H1 (cell line): ENCODE measurements at regions not wholly inside any gene's neighbourhood (a gene's known extent, or its start where the extent isn't known, plus 50 kb on each side); places are given as distances from the start of the nearest gene placed in this dataset.

Experiments
- CTCF ChIA-PET: fragments of 300-600 bp; sonication (Branson Sonifier 250); formaldehyde crosslinking; loops from one replicate; lab custom pipeline; 2021; ENCODE audit not compliant: partially characterized antibody; lab: Charles Lee
- POLR2A ChIA-PET: fragments of 300-600 bp; sonication (Branson Sonifier 250); formaldehyde crosslinking; loops from one replicate; lab custom pipeline; 2021; ENCODE audit warnings: inconsistent platforms; ENCODE audit not compliant: partially characterized antibody; lab: Charles Lee
- DNase-seq, 2 experiments: peaks; one replicate each; pipeline versions ENCODE4 v3.0.0 to v3.0.0-alpha.2; 2010 to 2022; ENCODE audit warnings: low spot score in 2 of 2, low read depth in 1 of 2, mixed read lengths in 1 of 2
- FAIRE-seq: peaks from 2 replicates; lab custom pipeline; 2011; peaks lifted over from hg19 to GRCh38; lab: Jason Lieb, UNC
- H2AFZ ChIP-seq: 2 replicates; pipeline ENCODE4 v1.8.1; 2012; ENCODE audit warnings: low read length, inconsistent platforms
- H2AK5ac ChIP-seq: 2 replicates; pipeline ENCODE4 v1.6.1; 2013; ENCODE audit warnings: low read depth, low read length
- H2BK120ac ChIP-seq: replicated peaks from 2 replicates; pipeline ENCODE3; 2013; ENCODE audit warnings: low read depth, low read length, inconsistent platforms
- H2BK12ac ChIP-seq: 2 replicates; pipeline ENCODE4 v1.6.1; 2013; ENCODE audit warnings: low read depth, low read length
- H2BK15ac ChIP-seq: 2 replicates; pipeline ENCODE4 v1.6.1; 2013; ENCODE audit warnings: low read length
- H2BK20ac ChIP-seq: 2 replicates; pipeline ENCODE4 v1.6.1; 2013; ENCODE audit warnings: low read length
- H2BK5ac ChIP-seq: 2 replicates; pipeline ENCODE4 v1.6.1; 2013; ENCODE audit warnings: low read depth, low read length
- H3K14ac ChIP-seq: 2 replicates; pipeline ENCODE4 v1.6.1; 2013; ENCODE audit warnings: inconsistent platforms; ENCODE audit not compliant: insufficient read length
- H3K18ac ChIP-seq: 2 replicates; pipeline ENCODE4 v1.6.1; 2013; ENCODE audit warnings: low read length; ENCODE audit errors: extremely low read depth
- H3K23ac ChIP-seq: 2 replicates; pipeline ENCODE4 v1.6.1; 2013; ENCODE audit warnings: inconsistent platforms; ENCODE audit not compliant: insufficient read length
- H3K23me2 ChIP-seq: 2 replicates; pipeline ENCODE4 v1.6.1; 2013; ENCODE audit warnings: low read depth, low read length
- H3K27ac ChIP-seq: 2 replicates; pipeline ENCODE4 v1.6.1; 2011; ENCODE audit warnings: low read depth, low read length, inconsistent platforms
- H3K27me3 ChIP-seq, 4 experiments: replicated peaks in 1 of 4; 1 replicate in 1 of 4; 2 replicates in 3 of 4; pipeline versions ENCODE4 v1.6.1 to v1.8.1; 2011 to 2013; ENCODE audit warnings: low read length in 3 of 4, mild to moderate bottlenecking in 3 of 4, inconsistent platforms in 2 of 4, mixed read lengths in 2 of 4, moderate library complexity in 1 of 4; ENCODE audit not compliant: control insufficient read depth in 3 of 4, insufficient read depth in 3 of 4; ENCODE audit errors: extremely low read depth in 1 of 4
- H3K36me3 ChIP-seq, 4 experiments: 2 replicates each; pipeline versions ENCODE4 v1.6.1 to v1.8.1; 2011 to 2013; ENCODE audit warnings: mild to moderate bottlenecking in 4 of 4, low read length in 3 of 4, moderate library complexity in 2 of 4, control low read depth in 1 of 4, inconsistent platforms in 1 of 4; ENCODE audit not compliant: insufficient read depth in 4 of 4, control insufficient read depth in 2 of 4
- H3K4ac ChIP-seq: replicated peaks from 2 replicates; pipeline ENCODE3; 2013; ENCODE audit warnings: low read length, low read depth, mixed read lengths, inconsistent platforms; ENCODE audit not compliant: insufficient read length
- H3K4me1 ChIP-seq, 4 experiments: replicated peaks in 1 of 4; 1 replicate in 1 of 4; 2 replicates in 3 of 4; pipeline versions ENCODE4 v1.6.1 to v1.8.1; 2011 to 2013; ENCODE audit warnings: low read length in 3 of 4, inconsistent platforms in 2 of 4, mixed read lengths in 1 of 4; ENCODE audit not compliant: insufficient read depth in 4 of 4, control insufficient read depth in 3 of 4
- H3K4me2 ChIP-seq, 2 experiments: 2 replicates each; pipeline versions ENCODE4 v1.6.1 to v1.8.1; 2011 to 2013; ENCODE audit warnings: low read depth in 2 of 2, low read length in 2 of 2, control low read depth in 1 of 2, inconsistent platforms in 1 of 2, mild to moderate bottlenecking in 1 of 2; ENCODE audit not compliant: insufficient read depth in 1 of 2
- H3K4me3 ChIP-seq, 4 experiments: fragments of 200-600, 300-600 bp in 1 of 4; sonication (generic), shearing (Covaris generic), sonication (Bioruptor Twin) in 1 of 4; 2 replicates each; pipeline versions ENCODE4 v1.5.1 to v1.8.1; 2011 to 2016; ENCODE audit warnings: low read length in 4 of 4, low read depth in 3 of 4, control low read depth in 2 of 4, inconsistent platforms in 2 of 4, mild to moderate bottlenecking in 2 of 4, mixed read lengths in 1 of 4, moderate library complexity in 1 of 4; ENCODE audit not compliant: insufficient read depth in 2 of 4; ENCODE audit errors: extremely low read depth in 1 of 4
- H3K56ac ChIP-seq: replicated peaks from 2 replicates; pipeline ENCODE3; 2013; ENCODE audit warnings: low read depth, mild to moderate bottlenecking, mixed read lengths, low read length, inconsistent platforms; ENCODE audit not compliant: insufficient read length
- H3K79me1 ChIP-seq: 2 replicates; pipeline ENCODE4 v1.6.1; 2013; ENCODE audit warnings: low read depth, low read length, control low read depth
- H3K79me2 ChIP-seq, 2 experiments: 2 replicates each; pipeline versions ENCODE4 v1.6.1 to v1.8.1; 2012 to 2013; ENCODE audit warnings: low read length in 2 of 2, mild to moderate bottlenecking in 2 of 2, inconsistent platforms in 1 of 2; ENCODE audit not compliant: insufficient read depth in 2 of 2, control insufficient read depth in 1 of 2
- H3K9ac ChIP-seq, 4 experiments: replicated peaks in 1 of 4; 1 replicate in 1 of 4; 2 replicates in 3 of 4; pipeline versions ENCODE4 v1.6.1 to v1.8.1; 2011 to 2013; ENCODE audit warnings: low read depth in 3 of 4, low read length in 3 of 4, control low read depth in 2 of 4, mild to moderate bottlenecking in 2 of 4, moderate library complexity in 2 of 4, inconsistent platforms in 1 of 4; ENCODE audit errors: extremely low read depth in 1 of 4
- H3K9me3 ChIP-seq, 2 experiments: 2 replicates each; pipeline versions ENCODE4 v1.6.1 to v1.8.1; 2012 to 2013; ENCODE audit warnings: mild to moderate bottlenecking in 2 of 2, moderate library complexity in 2 of 2, control low read depth in 1 of 2, inconsistent platforms in 1 of 2, low read depth in 1 of 2, low read length in 1 of 2, mixed read lengths in 1 of 2; ENCODE audit not compliant: insufficient read depth in 2 of 2
- H4K20me1 ChIP-seq, 2 experiments: replicated peaks in 1 of 2; 2 replicates each; pipeline versions ENCODE3 to v1.8.1; 2011 to 2013; ENCODE audit warnings: inconsistent platforms in 2 of 2, low read length in 2 of 2, mild to moderate bottlenecking in 1 of 2; ENCODE audit not compliant: insufficient read depth in 2 of 2, control insufficient read depth in 1 of 2
- H4K5ac ChIP-seq: 2 replicates; pipeline ENCODE4 v1.6.1; 2013; ENCODE audit warnings: low read length, low read depth, mixed read lengths, inconsistent platforms; ENCODE audit not compliant: insufficient read length
- H4K8ac ChIP-seq: 2 replicates; pipeline ENCODE4 v1.8.0; 2013; ENCODE audit warnings: mild to moderate bottlenecking, moderate library complexity, low read length, inconsistent platforms; ENCODE audit not compliant: insufficient read depth; ENCODE audit errors: extremely low read depth
- H4K91ac ChIP-seq: replicated peaks from 2 replicates; pipeline ENCODE3; 2013; ENCODE audit warnings: low read length, mixed read lengths, inconsistent platforms; ENCODE audit not compliant: insufficient read length
- BACH1 ChIP-seq: IDR thresholded peaks from 2 replicates; pipeline ENCODE4 v1.6.1; 2012; ENCODE audit warnings: low read length, improper control_type of control experiment
- CBX8 ChIP-seq: fragments of 300-800, 300-1000 bp; sonication (generic); IDR thresholded peaks from 2 replicates; pipeline ENCODE4 v1.7.1; 2016; ENCODE audit warnings: low read depth, low read length, borderline replicate concordance
- CTBP2 ChIP-seq: IDR thresholded peaks from 2 replicates; pipeline ENCODE4 v1.7.0; 2011; ENCODE audit warnings: borderline replicate concordance, mild to moderate bottlenecking, moderate library complexity, mixed read lengths, low read length; ENCODE audit not compliant: insufficient read depth, insufficient read length
- EP300 ChIP-seq, 2 experiments: IDR thresholded peaks; 1 replicate in 1 of 2; 2 replicates in 1 of 2; pipeline ENCODE4 v1.6.1; 2011 to 2012; ENCODE audit warnings: low read depth in 2 of 2, low read length in 2 of 2, mild to moderate bottlenecking in 2 of 2, borderline replicate concordance in 1 of 2, inconsistent platforms in 1 of 2, moderate library complexity in 1 of 2
- EZH2 ChIP-seq: fragments of 200-600 bp; sonication (generic); IDR thresholded peaks from 2 replicates; pipeline ENCODE4 v1.7.1; 2012; ENCODE audit warnings: low read depth, mild to moderate bottlenecking, moderate library complexity, low read length, inconsistent platforms; ENCODE audit not compliant: severe bottlenecking
- GABPA ChIP-seq: IDR thresholded peaks from 2 replicates; pipeline ENCODE4 v1.6.1; 2011; ENCODE audit warnings: mild to moderate bottlenecking, low read length, moderate library complexity, borderline replicate concordance; ENCODE audit not compliant: insufficient read depth
- HDAC6 ChIP-seq: IDR thresholded peaks from one replicate; pipeline ENCODE4 v1.7.1; 2012; ENCODE audit warnings: low read depth, mild to moderate bottlenecking, inconsistent platforms, low read length, moderate library complexity
- JUN ChIP-seq: IDR thresholded peaks from 2 replicates; pipeline ENCODE4 v1.6.1; 2011; ENCODE audit warnings: low read depth, mild to moderate bottlenecking, improper control_type of control experiment, low read length
- NRF1 ChIP-seq: IDR thresholded peaks from 2 replicates; pipeline ENCODE4 v1.6.1; 2011; ENCODE audit warnings: mild to moderate bottlenecking, low read depth, low read length, improper control_type of control experiment
- RXRA ChIP-seq: IDR thresholded peaks from 2 replicates; pipeline ENCODE4 v1.6.1; 2011; ENCODE audit warnings: low read depth, mild to moderate bottlenecking, low read length, moderate library complexity; ENCODE audit not compliant: insufficient read depth
- SP2 ChIP-seq: IDR thresholded peaks from 2 replicates; pipeline ENCODE4 v1.6.1; 2012; ENCODE audit warnings: mild to moderate bottlenecking, low read length, inconsistent platforms
- TAF7 ChIP-seq: optimal IDR thresholded peaks from 2 replicates; pipeline ENCODE3; 2011; ENCODE audit warnings: low read depth, mild to moderate bottlenecking, inconsistent platforms, low read length, moderate library complexity, borderline replicate concordance
- TCF12 ChIP-seq: IDR thresholded peaks from 2 replicates; pipeline ENCODE4 v1.6.1; 2011; ENCODE audit warnings: low read depth, mild to moderate bottlenecking, low read length
- WGBS, 2 experiments: shearing (Covaris generic) in 1 of 2; methylation state at CpG; one replicate each; pipeline versions ENCODE4 v1.1.6 to v1.1.7; 2013 to 2015; ENCODE audit warnings: low lambda C conversion rate in 2 of 2, mixed read lengths in 2 of 2, inconsistent platforms in 1 of 2, low coverage in 1 of 2, missing lambda C conversion rate in 1 of 2; ENCODE audit not compliant: insufficient replicate concordance in 2 of 2, insufficient coverage in 1 of 2, insufficient read length in 1 of 2; ENCODE audit errors: extremely low coverage in 1 of 2, missing lambda C conversion rate in 1 of 2; 5-methylcytosine and 5-hydroxymethylcytosine counted together

DNA sequence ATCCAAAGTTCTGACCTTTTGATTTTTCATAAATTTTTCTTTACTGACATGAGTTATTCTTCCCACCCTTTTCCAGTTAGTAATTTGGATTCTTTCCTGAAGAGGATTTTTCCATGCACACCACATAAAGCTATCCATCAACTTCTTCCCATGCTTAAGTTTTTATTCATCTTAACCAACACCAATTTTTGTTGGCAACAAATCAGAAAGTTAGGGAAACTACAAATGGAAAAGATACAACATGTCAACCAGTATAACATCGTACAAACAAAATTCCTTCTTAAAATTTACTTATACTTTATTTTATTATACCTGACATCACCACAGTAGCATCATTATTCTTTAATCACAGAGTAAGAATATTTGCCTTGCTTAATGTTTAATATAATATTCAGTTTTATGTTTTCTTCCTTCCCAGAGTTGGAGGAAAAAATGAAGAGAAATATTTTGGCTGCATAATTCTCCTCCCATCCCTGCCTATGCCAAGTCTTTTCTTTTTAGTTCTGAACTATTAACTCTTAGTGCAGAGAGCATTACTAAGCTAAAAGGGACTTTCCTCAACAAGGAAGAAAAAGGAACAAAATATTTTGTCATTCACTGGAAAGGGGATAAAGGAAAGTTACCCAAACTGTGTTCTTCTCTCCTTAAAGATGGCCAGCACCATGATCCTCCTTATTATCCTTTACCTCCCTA, 67.5 kb upstream of the MEOX2 start:
- no peak overlapping the region for H3K23ac ChIP-seq
- H3K27ac ChIP-seq: no peak overlapping the region
- no peak overlapping the region for H3K56ac ChIP-seq
- H4K5ac ChIP-seq: no peak overlapping the region
- no peak overlapping the region for H2AK5ac ChIP-seq
- no peaks in the 10 kb centered on the region for H3K79me1 ChIP-seq
- H3K4me1 ChIP-seq: no peaks in the 10 kb centered on the region
- H4K91ac ChIP-seq: no peak overlapping the region
- H4K8ac ChIP-seq: no peak overlapping the region
- H2BK5ac ChIP-seq: no peak overlapping the region
- H3K79me2 ChIP-seq: no peaks in the 10 kb centered on the region
- no peak overlapping the region for H2BK12ac ChIP-seq
- no peak overlapping the region for H2BK20ac ChIP-seq
- no peak overlapping the region for H2BK15ac ChIP-seq
- H3K36me3 ChIP-seq: no peaks in the 10 kb centered on the region
- H3K9ac ChIP-seq: no peak overlapping the region
- 94 to 100% methylated on average over 1 of the region's 1 CpG for WGBS, 2 experiments
- no peaks in the 10 kb centered on the region for H3K9me3 ChIP-seq
- H4K20me1 ChIP-seq: no peaks in the 10 kb centered on the region
- H3K18ac ChIP-seq: no peak overlapping the region
- ChIA-PET POLR2A (no interaction called here), CTCF (no interaction called here)
- no peak overlapping the region for H2BK120ac ChIP-seq
- no peak overlapping the region for H2AFZ ChIP-seq
- no peak for DNase-seq
- no peak for FAIRE-seq
- no peak overlapping the region for H3K14ac ChIP-seq
- no peak overlapping the region for H3K4ac ChIP-seq
- no peak overlapping the region for H3K4me2 ChIP-seq
- TF ChIP-seq EZH2: no peak
- no peak for TF ChIP-seq CBX8
- TF ChIP-seq NRF1: no peak
- TF ChIP-seq TAF7: no peak
- TF ChIP-seq BACH1: no peak
- no peak for TF ChIP-seq GABPA
- TF ChIP-seq SP2: no peak
- TF ChIP-seq JUN: no peak
- no peak for TF ChIP-seq HDAC6
- no peak for TF ChIP-seq TCF12
- no peak for TF ChIP-seq CTBP2
- no peak for TF ChIP-seq RXRA
- no peak for TF ChIP-seq EP300 (IDR thresholded peaks at IDR 0.05; ENCODE audit: borderline replicate concordance in 1 of 2, low read depth in 2 of 2, low read length in 2 of 2)
- TF ChIP-seq, all 59 proteins: peak for 0
- H3K4me3 ChIP-seq: no peak overlapping the region
- H3K23me2 ChIP-seq: 0 out of 2 replicates have a peak, but pooled peaks cover 2% of the 10 kb centered on the region
- no peaks in the 10 kb centered on the region for H3K27me3 ChIP-seq
